Thyroid gland (tissue), 4 donors: ENCODE measurements at regions not wholly inside any gene's neighbourhood (a gene's known extent, or its start where the extent isn't known, plus 50 kb on each side); places are given as distances from the start of the nearest gene placed in this dataset.

Source experiments
- DNase-seq, 2 donors: peaks; one replicate each; pipeline ENCODE4 v3.0.0-alpha.2; 2019
- H3K27ac ChIP-seq, 3 donors: fragments of 200-600 bp; sonication (generic); 1 replicate in 2 of 3; 2 replicates in 1 of 3; pipeline ENCODE4 v1.5.1; 2016 to 2019; ENCODE audit warnings: mild to moderate bottlenecking in 1 of 3, moderate library complexity in 1 of 3
- H3K27me3 ChIP-seq: fragments of 200-600 bp; sonication (generic); one replicate; pipeline ENCODE4 v1.5.1; 2019
- H3K36me3 ChIP-seq, 2 donors: fragments of 200-600 bp; sonication (generic); one replicate each; pipeline ENCODE4 v1.5.1; 2016 to 2019
- H3K4me1 ChIP-seq, 2 donors: fragments of 200-600 bp; sonication (generic); one replicate each; pipeline ENCODE4 v1.5.1; 2017 to 2019
- H3K4me3 ChIP-seq, 3 donors: fragments of 200-600 bp; sonication (generic); replicated peaks in 1 of 3; 1 replicate in 2 of 3; 2 replicates in 1 of 3; pipeline ENCODE4 v1.5.1; 2016; ENCODE audit warnings: mild to moderate bottlenecking in 1 of 3
- H3K9me3 ChIP-seq: fragments of 200-600 bp; sonication (generic); one replicate; pipeline ENCODE4 v1.5.1; 2017
- CTCF ChIP-seq, 6 experiments: fragments of 200-600 bp in 3 of 6; fragments of 450-650 bp in 3 of 6; sonication (generic) in 3 of 6; IDR thresholded peaks; one replicate each; pipeline ENCODE4 v1.5.1; 2016 to 2019; ENCODE audit warnings: antibody characterized with exemption in 6 of 6, mild to moderate bottlenecking in 2 of 6, inconsistent platforms in 1 of 6, moderate library complexity in 1 of 6
- POLR2A ChIP-seq, 2 donors: fragments of 450-650 bp; IDR thresholded peaks; one replicate each; pipeline ENCODE4 v1.6.1; 2017; ENCODE audit warnings: antibody characterized with exemption in 2 of 2, mild to moderate bottlenecking in 2 of 2, moderate library complexity in 1 of 2
- WGBS, 2 donors: methylation state at CpG; one replicate each; pipeline ENCODE4 v1.1.5; 2017; 5-methylcytosine and 5-hydroxymethylcytosine counted together
- intact Hi-C: fragments of 100-400 bp; cut with DNase I; formaldehyde crosslinking; loops from one replicate; pipeline ENCODE4 v1.15.1; 2023

GRCh38 chr2:142299021-142299420, 168.2 kb upstream of the LRP1B start:
- no peaks in the 10 kb centered on the region for H3K4me1 ChIP-seq
- H3K27ac ChIP-seq: no peak overlapping the region
- no peaks in the 10 kb centered on the region for H3K27me3 ChIP-seq
- H3K9me3 ChIP-seq: no peaks in the 10 kb centered on the region
- no peak for DNase-seq
- intact Hi-C loops: no loop called here
- no peaks in the 10 kb centered on the region for H3K36me3 ChIP-seq
- no peak overlapping the region for H3K4me3 ChIP-seq
- TF ChIP-seq CTCF (IDR thresholded peaks at IDR 0.05) (no peak), POLR2A (IDR thresholded peaks at IDR 0.05) (no peak)

GRCh38 chr2:142294225-142294624, 163.4 kb upstream of the LRP1B start:
- WGBS, 2 donors: 86 to 87% methylated on average over 2 of the region's 2 CpGs
- Histone ChIP-seq H3K9me3 (no peaks in the 10 kb centered on the region), H3K27ac (no peak overlapping the region), H3K27me3 (no peaks in the 10 kb centered on the region), H3K36me3 (no peaks in the 10 kb centered on the region), H3K4me1 (no peaks in the 10 kb centered on the region), H3K4me3 (no peak overlapping the region)
- TF ChIP-seq CTCF (IDR thresholded peaks at IDR 0.05) (no peak), POLR2A (IDR thresholded peaks at IDR 0.05) (no peak)
- DNase-seq: no peak
- intact Hi-C loops: no loop called here

GRCh38 chr2:142291969-142292368, 161.2 kb upstream of the LRP1B start:
- no peaks in the 10 kb centered on the region for H3K36me3 ChIP-seq
- H3K27me3 ChIP-seq: no peaks in the 10 kb centered on the region
- H3K4me1 ChIP-seq: no peaks in the 10 kb centered on the region
- TF ChIP-seq CTCF (IDR thresholded peaks at IDR 0.05): no peak
- TF ChIP-seq POLR2A (IDR thresholded peaks at IDR 0.05): no peak
- no peak overlapping the region for H3K4me3 ChIP-seq
- H3K9me3 ChIP-seq: no peaks in the 10 kb centered on the region
- 72 to 79% methylated on average over 2 of the region's 2 CpGs for WGBS, 2 donors
- H3K27ac ChIP-seq: no peak overlapping the region
- no peak for DNase-seq
- intact Hi-C loops: no loop called here

- Histone ChIP-seq H3K36me3 (no peaks in the 10 kb centered on the region), H3K4me3 (no peak overlapping the region), H3K9me3 (no peaks in the 10 kb centered on the region), H3K27ac (no peak overlapping the region), H3K4me1 (no peaks in the 10 kb centered on the region), H3K27me3 (no peaks in the 10 kb centered on the region)
- intact Hi-C loops: no loop called here
- no peak for TF ChIP-seq CTCF (IDR thresholded peaks at IDR 0.05)
- no peak for TF ChIP-seq POLR2A (IDR thresholded peaks at IDR 0.05)
- no peak for DNase-seq
- 39 to 42% methylated on average over 3 of the region's 3 CpGs for WGBS, 2 donors
These were observed 160.1 kb upstream of the LRP1B start for GRCh38 chr2:142290931-142291330.

- no peaks in the 10 kb centered on the region for H3K36me3 ChIP-seq
- H3K4me1 ChIP-seq: no peaks in the 10 kb centered on the region
- 39 to 45% methylated on average over 7 of the region's 7 CpGs for WGBS, 2 donors
- H3K9me3 ChIP-seq: no peaks in the 10 kb centered on the region
- H3K27ac ChIP-seq: no peak overlapping the region
- intact Hi-C loops: no loop called here
- no peaks in the 10 kb centered on the region for H3K27me3 ChIP-seq
- no peak for DNase-seq
- TF ChIP-seq POLR2A (IDR thresholded peaks at IDR 0.05) (no peak), CTCF (IDR thresholded peaks at IDR 0.05) (no peak)
- no peak overlapping the region for H3K4me3 ChIP-seq
These were observed 155.8 kb upstream of the LRP1B start for GRCh38 chr2:142286618-142287017.
